Activated CD8-positive, alpha-beta memory T cell treated with anti-CD3 and anti-CD28 coated beads, Interleukin-2, amount 50 U/mL, for 1 hour (primary cell): ENCODE measurements at regions not wholly inside any gene's neighbourhood (a gene's known extent, or its start where the extent isn't known, plus 50 kb on each side); places are given as distances from the start of the nearest gene placed in this dataset.
"Not testable (repeated sequence)": the region's sequence is repeated elsewhere in the genome, so short reads cannot be mapped to it uniquely, and the experiment has no call there.

Source experiments
- DNase-seq: peaks from one replicate; pipeline ENCODE4 v3.0.0-alpha.2; 2020; ENCODE audit errors: extremely low read depth

- no peak for DNase-seq
These were observed 332.9 kb downstream of the PCNX1 start for GRCh38 chr14:71240171-71240570.

DNA sequence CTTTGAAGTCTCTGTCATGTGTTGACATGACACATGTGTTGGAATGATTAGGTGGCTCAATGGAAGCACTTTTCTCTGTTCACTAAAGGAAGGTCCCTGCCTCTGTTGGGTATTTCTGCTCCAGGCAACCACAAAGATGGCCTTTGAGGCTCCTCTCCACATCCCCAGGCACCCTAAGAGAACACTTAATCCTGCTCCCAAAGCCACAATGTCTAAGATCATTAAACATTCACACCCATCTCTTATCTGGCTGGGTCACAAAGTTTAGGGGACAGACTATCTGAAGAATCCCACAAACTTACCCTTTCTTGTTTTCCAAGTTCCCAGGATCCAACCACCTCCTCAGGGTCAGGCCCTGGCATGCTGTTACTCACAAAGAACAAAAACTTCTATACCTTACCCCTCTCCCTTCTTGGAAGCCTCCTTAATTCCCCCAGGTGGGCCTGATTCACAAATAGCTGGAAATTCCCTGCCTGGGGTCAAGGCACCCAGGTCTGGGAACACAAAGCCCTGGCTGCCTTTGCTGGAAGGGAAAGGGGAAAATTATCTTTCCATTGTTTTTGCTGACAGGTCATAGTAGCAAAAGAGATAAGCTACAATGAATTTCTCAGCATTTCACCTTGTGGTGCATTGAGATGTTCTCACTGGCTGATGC lies 333.7 kb downstream of the PCNX1 start:
- no peak for DNase-seq

DNA sequence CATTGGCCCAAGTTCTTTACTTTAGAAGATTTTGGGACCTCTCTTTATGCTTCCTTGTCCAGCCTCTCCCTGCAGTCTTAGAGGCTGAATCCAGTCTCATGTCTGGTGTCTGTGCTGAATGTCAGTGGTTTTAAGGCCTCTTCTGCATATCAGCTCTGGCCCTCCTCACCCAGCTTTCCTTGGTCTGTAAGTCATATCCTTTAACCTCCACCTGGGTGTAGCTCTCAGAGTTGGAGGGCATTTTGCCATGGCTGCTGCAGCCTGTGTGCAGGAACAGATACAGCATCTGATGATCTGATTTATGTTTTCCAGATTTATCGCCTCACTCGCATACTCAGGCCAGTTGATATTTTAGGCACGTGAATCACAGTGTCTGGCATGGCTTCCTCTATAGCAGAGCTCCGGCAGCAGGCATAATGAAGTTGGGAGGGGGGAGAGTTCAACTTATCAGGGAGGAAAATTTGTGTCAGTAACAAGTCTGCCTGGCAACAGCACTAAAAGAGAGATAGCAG lies 335.0 kb downstream of the PCNX1 start:
- DNase-seq = no peak

DNA sequence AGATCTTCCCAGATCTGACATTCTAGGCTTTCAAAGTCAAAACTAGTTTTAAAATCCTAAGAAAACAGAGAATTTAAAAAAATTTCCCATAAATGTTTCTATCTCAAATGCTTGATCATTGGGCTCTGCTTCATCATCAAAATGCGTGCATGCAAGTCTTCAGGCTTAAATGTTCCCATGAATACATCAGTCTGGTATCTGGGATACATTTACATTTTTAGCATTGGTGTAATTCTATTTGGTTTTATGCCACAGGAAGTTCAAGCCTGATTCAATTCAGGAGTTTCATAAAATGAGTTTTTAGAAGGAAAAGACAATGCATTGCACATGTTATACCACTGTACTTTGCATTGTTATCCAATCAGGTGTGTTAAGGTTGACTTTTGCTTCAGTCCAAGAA lies 336.4 kb downstream of the PCNX1 start:
- DNase-seq = no peak

DNA sequence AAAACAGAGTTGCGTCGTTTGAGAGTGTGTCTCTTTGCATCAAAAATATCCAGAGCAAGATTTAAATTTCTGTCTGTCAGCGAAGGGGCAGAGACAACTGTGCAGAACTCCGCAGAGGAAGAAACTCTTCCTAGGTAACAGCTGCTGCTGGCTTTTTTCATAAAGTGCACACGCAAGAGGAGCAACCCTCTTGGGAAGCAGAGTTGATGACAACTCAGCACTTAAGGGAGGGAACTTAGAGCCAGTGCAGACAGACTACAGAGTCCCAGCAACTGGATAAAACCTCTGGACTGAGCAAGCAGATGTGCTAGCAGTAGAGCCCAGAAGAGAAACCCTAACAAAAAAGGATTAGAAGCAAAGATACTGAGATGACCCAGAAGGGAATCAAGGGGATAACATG lies 337.1 kb downstream of the PCNX1 start:
- DNase-seq = no peak

DNA sequence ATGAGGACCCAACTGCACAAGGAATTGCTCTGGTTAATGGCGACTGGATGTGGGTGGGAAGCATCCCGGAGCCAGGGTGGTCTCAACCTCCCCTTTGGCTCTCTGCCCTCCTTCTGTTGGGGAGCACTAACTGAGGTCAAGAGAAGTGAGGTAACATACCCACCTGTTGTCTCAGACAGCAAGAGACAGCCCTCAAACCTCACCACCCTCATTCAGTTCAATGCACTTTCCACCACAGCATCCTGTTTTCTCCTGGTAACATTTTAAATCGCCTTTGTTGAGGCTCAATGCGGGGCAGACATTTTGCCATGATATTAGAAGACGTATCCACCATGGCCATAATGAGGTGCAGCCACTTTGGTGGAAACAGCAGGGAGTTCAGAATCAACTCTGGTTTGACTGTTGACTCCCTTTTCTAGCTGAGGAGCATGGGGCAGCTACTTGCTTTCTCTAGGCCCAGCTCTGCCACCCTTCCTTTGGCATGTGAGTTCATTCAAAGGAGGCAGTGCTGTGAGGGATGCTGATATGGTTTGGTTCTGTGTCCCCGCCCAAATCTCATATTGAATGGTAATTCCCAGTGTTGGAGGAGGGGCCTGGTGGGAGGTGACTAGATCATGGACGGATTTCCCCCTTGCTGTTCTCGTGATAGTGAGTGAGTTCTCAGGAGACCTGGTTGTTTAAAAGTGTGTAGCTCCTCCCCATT lies 338.6 kb downstream of the PCNX1 start:
- no peak for DNase-seq

DNA sequence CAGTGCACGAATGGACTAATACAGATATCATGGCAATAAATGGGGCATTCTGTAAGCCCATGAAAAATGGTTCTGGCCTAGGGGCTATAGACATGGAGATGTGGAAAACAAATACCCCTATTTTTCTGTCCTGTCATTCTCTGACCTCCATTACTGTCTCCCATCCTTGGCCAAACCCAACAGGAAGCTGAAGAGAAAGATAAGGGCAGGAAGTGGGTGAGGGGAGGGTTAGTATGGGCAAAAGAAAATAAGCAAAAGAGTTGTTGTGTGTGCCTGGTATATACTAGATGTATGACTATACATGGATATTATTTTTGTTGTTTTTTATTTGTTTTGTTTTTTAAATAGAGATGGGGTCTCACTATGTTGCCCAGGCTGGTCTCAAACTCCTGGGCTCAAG lies 339.3 kb downstream of the PCNX1 start:
- DNase-seq = no peak

- DNase-seq = no peak
These were observed 339.8 kb downstream of the PCNX1 start for GRCh38 chr14:71247106-71247505.

- DNase-seq = no peak
These were observed 340.9 kb downstream of the PCNX1 start for GRCh38 chr14:71248194-71248593.

- no peak for DNase-seq
These were observed 343.1 kb downstream of the PCNX1 start for GRCh38 chr14:71250347-71250746.

GRCh38 chr14:71250791-71251190 lies 343.5 kb downstream of the PCNX1 start:
- DNase-seq = no peak

GRCh38 chr14:71254091-71254719 lies 346.9 kb downstream of the PCNX1 start:
- DNase-seq = not testable (repeated sequence)

DNA sequence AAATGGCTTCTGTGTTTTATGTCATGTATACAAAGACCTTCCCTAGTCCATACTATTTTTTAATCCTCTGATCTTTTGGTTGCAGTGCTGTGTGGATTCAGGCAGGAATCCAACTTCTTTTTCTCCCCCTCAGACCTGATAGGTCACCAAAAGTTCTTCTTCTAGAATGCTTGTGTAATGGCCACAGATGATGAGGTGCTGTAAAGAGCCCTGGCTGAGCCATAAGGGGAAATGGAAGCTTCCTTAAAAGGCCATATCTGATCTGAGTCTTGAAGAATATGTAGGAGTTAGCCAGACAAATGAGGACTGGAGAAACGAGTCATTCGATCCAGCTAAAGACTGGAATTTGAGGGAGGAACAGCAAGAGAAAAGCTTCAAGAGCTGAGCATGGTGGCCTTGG lies 353.9 kb downstream of the PCNX1 start:
- DNase-seq = no peak

DNA sequence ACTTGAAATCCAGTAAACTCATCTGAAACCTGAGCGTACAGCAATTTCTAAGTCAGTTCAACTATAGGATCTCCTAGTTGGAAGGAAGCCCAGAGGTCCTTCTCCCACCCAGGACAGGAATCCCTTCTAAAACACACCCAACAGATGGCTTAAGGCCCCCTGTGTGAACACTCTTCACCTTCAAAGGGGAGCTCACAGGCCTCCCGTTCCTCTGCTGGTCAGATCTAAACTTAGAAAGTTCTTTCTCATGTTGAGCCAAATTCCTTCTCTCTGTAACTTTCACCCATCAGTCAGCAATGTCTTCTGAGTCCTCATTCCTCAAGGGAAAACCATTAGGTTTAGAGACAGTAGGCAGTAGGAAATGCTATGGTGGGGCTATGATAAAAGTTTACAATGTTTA lies 355.2 kb downstream of the PCNX1 start:
- no peak for DNase-seq

- no peak for DNase-seq
These were observed 357.0 kb downstream of the PCNX1 start for GRCh38 chr14:71264260-71264659.

- no peak for DNase-seq
These were observed 359.8 kb downstream of the PCNX1 start for GRCh38 chr14:71267007-71267513.

- DNase-seq = no peak
These were observed 360.4 kb downstream of the PCNX1 start for GRCh38 chr14:71267691-71268090.

GRCh38 chr14:71270111-71270510 lies 362.9 kb downstream of the PCNX1 start:
- no peak for DNase-seq

DNA sequence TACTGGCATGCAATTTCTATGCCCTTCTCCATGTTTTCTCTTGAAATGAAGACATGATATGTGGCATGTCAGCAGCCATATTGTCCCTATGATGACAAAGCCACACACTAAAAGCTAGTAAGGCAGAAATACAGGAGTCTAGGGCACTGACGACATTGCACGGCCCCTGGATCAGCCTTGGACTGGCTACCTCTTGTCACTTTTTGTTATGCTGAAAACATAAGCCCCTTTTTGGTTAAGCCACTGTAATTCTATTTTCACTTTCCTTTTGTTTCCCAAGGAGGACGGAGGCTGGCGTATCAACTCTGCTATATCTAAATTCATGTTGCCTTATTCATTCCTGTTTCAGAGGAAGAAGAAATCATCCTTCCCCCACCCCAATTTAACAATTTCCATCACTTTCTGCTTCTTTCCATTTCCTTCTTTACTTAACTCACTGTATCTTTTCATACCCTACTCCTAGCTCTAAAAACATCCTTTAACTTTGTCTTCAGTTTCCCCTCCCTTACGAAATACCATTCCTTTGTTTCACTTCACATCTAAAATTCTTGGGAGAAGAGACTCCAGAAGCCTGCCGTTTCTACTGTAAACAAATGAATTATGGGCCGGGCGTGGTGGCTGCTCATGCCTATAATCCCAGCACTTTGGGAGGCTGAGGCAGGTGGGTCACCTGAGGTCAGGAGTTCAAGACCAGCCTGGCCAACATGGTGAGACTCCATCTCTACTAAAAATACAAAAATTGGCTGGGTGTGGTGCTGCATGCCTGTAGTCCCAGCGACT lies 364.1 kb downstream of the PCNX1 start:
- no peak for DNase-seq

GRCh38 chr14:71273366-71273765 lies 366.1 kb downstream of the PCNX1 start:
- no peak for DNase-seq

DNA sequence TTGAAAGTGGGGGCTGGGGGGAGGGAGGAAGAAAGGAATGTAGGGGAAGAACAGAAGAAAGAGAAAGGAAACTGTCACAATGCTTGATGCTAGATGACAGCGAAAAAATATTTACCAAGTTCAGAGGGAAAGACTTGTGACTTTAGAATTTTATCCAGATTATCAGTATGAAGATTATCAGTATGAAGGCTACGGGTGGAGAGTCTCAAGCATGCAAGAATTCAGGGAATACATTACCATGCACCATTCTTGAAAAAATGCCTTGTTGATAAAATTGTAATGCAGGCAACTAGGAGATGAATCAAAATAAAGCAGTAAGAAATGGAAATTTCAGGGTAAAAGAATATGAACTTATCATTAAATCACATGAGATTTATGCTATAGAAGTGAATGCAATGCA lies 376.8 kb downstream of the PCNX1 start:
- no peak for DNase-seq

GRCh38 chr14:71286126-71286525 lies 378.9 kb downstream of the PCNX1 start:
- no peak for DNase-seq
